GM13976 (cell line): ENCODE measurements at regions not wholly inside any gene's neighbourhood (a gene's known extent, or its start where the extent isn't known, plus 50 kb on each side); places are given as distances from the start of the nearest gene placed in this dataset.

Source experiments
- DNase-seq: peaks from one replicate; pipeline ENCODE4 v3.0.0; 2012; ENCODE audit warnings: low spot score
- CTCF ChIP-seq: IDR thresholded peaks from 2 replicates; pipeline ENCODE4 v1.5.1; 2012; ENCODE audit warnings: borderline replicate concordance, mild to moderate bottlenecking; ENCODE audit not compliant: insufficient read depth; ENCODE audit errors: extremely low read depth, missing control alignments, control extremely low read depth
- in situ Hi-C: fragments of 300-500 bp; cut with MboI; formaldehyde crosslinking; loops from one replicate; pipeline ENCODE4 v1.12.0; 2022; ENCODE audit warnings: low sequenced_read_pairs, mixed read lengths, inconsistent platforms; ENCODE audit not compliant: unreplicated experiment

- in situ Hi-C loops = no loop called here
- TF ChIP-seq CTCF = no peak
Measured at GRCh38 chr5:141790630-141791029, 87.6 kb downstream of the PCDH1 start.

DNA sequence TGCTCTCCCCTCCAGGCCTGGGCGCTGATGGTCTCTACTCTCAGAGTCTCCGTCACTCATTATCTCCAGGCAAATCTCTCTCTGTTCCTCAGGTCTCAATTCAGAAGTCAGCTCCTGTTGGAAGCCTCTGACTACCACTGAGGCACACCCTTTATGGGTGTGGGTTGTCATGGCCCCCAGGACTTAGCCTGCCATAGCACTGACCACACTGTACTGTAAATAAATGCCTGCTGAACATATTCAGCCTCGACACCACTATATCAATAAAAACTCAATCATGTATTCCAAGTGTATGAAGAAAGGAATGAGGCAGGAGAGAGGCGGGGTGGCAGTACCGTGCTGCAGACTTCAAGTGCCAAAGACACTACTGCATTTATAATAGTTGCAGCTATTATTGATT lies 88.9 kb downstream of the PCDH1 start:
- in situ Hi-C loops = no loop called here

More at GRCh38 chr5:141790630-141791029, 87.6 kb downstream of the PCDH1 start:
- DNase-seq = no peak

DNA sequence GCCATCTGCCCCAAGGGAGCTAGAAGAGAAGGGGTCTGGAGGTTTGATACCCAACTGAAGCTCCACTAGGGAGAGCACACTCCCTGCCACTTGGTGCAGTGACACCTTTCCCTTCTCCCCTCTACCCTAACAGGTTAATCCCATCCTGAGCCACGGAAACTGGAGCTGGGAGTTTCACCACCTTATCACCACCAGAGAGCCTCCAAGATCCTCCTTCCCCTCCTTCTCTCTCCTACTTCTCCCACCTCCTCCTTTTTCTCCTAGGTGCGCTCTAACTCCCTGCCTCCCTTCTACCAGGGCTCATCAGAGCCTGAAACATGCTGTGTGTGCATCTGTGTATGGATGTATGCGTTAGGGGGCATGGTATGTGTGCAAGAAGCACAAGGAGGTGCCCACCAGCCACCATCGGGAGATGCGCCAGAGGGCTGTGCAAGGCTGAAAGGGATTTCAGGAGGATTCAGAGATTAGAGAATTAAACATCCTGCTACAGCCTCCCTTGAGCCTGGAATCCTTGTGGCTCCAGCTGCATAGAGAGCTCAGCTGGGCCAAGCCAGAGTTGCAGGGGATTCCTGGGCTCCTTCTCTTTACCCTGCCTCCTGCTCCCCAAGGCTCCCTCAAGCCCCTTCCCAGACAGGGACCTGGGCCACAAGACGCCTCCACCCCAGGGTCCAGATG lies 89.8 kb downstream of the PCDH1 start:
- DNase-seq = no peak
- no peak for TF ChIP-seq CTCF
- in situ Hi-C loops = no loop called here

More for the DNA sequence above, 88.9 kb downstream of the PCDH1 start:
- TF ChIP-seq CTCF = no peak
- no peak for DNase-seq

DNA sequence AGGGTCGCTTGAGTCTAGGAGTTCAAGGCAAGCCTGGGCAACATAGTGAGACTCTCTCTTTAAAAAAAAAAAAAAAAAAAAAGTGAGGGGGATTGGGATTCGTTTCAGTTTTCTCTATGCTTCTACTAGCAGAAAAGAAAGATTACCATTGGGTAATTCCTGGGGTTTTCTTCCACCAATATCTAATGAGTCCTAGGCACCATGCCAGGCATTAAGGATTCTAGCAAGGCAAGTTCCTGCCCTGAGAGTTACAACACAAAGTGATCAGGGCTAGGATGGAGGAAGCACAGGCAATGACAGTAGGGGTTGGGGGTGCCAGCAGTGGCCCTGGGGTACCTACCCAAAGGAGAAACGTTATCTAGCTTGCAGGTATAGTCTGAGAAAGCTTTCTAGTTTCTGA lies 90.8 kb downstream of the PCDH1 start:
- no peak for TF ChIP-seq CTCF
- DNase-seq = no peak
- in situ Hi-C loops = no loop called here

- no peak for DNase-seq
- TF ChIP-seq CTCF = no peak
- in situ Hi-C loops = no loop called here
Measured at GRCh38 chr5:141786700-141787099, 91.5 kb downstream of the PCDH1 start.

- no peak for DNase-seq
- TF ChIP-seq CTCF = no peak
- in situ Hi-C loops = no loop called here
Measured at GRCh38 chr5:141785711-141786110, 92.5 kb downstream of the PCDH1 start.
